ENCODE measurements at regions not wholly inside any gene's neighbourhood (a gene's known extent, or its start where the extent isn't known, plus 50 kb on each side); places are given as distances from the start of the nearest gene placed in this dataset.
"Not testable (repeated sequence)": the region's sequence is repeated elsewhere in the genome, so short reads cannot be mapped to it uniquely, and the experiment has no call there.

DNA sequence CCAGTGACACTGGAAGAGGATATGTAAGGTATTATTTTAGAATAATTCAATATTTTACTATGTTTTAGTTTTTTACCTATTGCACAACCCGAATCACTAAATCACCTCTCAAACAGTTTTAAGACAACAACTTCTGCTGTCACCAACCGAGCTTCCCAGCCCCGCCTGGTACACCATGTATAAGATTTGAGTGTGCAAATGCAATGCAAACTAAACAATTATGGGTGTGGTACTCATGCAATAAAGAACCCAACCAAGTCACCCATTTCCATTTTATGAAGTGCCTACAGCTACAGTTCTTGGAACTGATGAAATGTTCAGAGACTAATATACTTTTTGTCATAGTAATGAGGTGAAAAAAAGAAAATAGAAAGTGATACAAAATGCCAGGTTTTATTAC lies 256.2 kb downstream of the TAFA4 start:
- DNase-seq (ENCODE audit: low read depth in 1 of 2, low spot score in 1 of 2): no peak

DNA sequence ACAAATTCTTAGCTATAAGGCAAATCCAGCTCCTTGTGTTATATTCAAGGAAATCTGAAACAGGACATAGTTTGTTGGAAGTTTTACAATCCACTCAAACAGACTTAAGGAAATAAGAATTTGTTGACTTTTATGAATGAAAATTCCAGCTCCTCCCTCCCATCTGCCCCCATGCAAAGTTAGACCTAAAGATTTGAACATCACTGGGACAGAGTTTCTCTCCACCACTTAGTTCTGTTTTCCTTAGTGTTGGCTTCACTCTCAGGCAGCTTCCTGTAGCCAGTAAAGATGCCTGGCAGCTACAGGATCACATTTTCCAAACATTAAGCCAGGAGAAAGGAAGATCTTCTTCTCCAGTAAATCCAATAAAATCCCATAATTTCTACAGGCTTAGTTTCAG lies 265.0 kb downstream of the TAFA4 start:
- DNase-seq (ENCODE audit: low read depth in 1 of 2, low spot score in 1 of 2): no peak

DNA sequence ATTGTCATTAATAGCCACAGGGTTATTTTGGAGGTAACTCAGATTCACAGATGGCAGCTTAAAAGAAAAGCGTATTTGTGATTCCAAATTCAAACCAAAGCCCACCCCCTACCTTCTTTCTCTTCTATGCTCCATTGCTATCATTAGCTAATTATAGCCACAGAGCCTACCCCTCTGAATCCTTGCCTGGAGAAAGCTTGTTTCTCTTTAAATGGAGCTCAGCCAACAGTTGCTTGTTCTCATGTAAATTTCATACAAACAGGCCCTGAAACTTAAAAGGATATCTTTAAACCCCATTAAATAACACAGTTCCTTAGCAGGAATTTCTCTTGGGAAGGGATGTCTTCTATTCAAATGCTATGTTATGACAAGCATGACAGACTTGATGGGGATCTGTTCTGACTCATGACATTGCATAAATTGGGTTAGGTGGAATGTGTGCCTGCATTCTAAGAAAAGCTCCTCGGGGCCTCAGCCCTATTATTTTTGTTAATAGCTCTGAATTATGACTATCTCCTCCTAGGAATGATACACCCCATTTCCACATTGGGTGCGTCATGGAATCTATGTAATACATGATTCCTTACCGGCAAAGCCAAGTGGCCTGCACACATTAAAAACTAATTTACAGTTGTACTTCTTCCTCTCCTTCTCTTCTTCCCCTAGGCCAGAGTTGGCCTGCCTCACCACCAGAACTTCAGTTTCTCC lies 265.8 kb downstream of the TAFA4 start:
- no peak for DNase-seq (ENCODE audit: low read depth in 1 of 2, low spot score in 1 of 2)

DNA sequence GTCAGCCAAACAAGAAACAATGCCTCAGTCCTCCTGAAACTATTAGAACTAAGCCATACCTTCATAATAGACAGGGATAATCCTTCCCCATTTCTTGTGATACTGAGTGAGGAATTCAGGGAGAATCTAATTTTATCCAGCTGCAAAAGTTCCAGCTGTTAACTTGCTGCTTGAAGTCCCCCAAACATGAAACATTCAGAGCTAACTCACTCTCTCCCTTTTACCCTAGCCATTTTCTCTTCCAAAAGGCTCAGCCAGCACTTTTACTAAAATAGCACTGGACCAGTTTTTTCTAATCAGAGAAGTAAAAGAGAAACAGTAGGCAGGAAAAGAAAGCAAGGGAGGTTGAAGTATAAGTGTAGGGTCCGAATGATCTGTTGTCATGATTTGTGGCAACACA lies 268.1 kb downstream of the TAFA4 start:
- DNase-seq (ENCODE audit: low read depth in 1 of 2, low spot score in 1 of 2): no peak

DNA sequence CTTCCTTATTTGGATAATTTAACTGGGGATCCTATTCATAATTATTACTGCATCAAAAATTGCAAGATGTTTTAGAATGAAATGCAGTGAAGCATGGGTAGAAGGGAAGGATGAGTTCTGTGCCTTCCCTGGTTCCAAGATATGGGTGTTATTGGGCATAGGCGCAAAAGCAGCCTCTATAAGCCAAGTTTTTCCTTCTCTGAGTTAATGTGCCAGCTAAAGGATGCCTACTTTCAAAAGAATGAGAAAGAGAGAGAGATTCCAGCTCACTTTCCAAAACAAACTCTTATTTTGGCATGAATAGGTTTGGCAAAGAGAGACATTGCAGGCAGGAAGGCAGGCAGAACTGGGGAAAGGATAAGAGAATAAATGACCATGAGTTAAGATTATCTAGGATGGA lies 270.2 kb downstream of the TAFA4 start:
- no peak for DNase-seq (ENCODE audit: low read depth in 1 of 2, low spot score in 1 of 2)

DNA sequence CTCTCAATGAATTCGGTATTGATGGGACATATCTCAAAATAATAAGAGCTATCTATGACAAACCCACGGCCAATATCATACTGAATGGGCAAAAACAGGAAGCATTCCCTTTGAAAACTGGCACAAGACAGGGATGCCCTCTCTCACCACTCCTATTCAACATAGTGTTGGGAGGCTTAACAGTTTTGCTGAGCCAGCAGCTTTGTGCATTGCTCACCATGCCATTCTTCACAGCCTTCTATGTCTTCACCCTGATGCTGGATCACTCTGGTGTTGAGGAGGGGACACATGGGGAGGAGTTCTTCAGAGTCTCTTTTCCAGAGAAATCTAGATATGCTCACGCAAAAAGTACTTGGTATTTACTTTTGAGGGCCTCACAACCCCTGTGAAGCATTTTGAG lies 281.7 kb downstream of the TAFA4 start:
- not testable (repeated sequence) for DNase-seq (ENCODE audit: low read depth in 1 of 2, low spot score in 1 of 2)

DNA sequence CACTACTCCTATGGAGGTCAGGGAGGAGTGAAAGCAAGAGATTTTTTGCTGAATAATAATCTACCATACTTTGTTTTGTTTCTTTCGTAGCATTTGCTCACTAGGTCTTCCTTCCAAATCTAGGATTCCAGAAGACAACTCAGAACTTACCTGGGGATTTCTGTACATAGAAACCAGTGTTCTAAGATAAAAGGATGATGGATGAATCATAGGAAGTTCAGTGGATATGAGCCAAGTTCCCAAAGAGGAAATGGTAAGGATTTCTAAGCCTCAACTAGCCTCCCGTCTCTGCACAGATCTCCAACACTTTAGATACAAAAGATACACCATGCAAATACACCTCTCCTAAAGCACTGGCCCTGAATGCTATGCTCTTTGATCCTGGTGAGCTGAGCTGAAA lies 283.9 kb downstream of the TAFA4 start:
- DNase-seq (ENCODE audit: low read depth in 1 of 2, low spot score in 1 of 2): no peak

DNA sequence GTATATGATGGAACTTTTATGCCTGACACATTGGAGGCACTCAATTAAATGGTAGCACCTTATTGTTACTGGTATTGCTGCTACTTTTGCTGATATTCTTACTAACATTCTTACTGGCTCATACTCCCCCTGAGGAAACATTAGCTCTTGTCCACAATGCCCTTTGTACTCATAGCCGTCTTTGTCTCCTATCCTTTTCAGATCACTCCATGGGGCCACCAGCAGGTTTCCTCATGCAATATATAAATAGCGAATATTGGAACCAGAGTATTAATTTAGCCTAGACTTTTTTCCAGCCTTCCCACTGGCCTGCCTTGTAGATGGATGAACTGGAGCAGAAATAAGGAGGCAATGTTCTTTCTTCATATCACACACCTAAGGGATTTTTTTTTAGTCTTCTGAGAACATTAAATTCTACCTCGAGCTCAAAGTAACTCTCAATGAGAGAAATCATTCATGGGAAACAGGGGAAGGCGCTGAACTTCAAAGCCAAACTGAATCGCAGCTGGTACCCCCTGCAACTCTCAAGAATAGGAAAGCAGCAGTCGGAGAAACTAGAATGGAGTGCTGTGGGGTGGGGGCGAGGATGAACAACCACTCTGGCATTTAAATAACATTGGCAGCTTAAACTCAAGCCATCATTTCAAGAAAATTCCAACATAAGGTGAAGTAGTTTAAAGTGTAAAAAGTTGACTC lies 300.3 kb downstream of the TAFA4 start:
- DNase-seq (ENCODE audit: low read depth in 1 of 2, low spot score in 1 of 2): no peak

DNA sequence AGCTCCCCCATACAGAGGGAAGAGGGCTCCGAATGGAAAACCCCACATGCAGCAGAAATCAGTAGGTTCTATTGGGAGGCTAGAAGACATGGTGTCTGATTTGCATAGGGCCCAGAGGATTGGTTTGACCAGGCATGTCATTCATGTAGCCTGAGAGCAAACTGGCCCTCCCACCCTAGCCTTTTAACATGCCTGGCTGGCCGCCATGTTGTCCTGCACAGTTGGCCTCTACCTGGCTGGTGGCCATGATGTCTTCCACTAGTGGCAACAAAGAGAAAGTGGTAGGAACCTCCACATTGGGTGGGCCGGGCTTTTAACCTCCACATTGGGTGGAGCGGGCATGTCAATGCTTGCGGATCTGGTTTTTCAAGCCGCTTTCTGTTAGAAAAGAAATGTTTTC lies 312.1 kb downstream of the TAFA4 start:
- no peak for DNase-seq (ENCODE audit: low read depth in 1 of 2, low spot score in 1 of 2)

DNA sequence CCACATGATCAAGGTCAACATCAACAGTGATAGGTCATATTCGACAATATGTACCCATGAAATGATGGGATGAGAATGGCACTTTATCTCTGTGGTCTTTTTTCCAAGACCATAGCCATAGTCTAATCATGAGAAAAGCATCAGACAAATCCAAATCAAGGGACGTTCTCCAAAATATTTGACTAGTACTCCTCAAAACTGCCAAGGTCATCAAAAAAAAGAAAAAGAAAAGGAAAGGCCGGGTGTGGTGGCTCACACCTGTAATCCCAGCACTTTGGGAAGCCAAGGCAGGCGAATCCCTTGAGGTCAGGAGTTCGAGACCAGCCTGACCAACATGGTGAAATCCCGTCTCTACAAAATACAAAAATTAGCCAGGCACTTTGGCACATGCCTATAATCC lies 318.3 kb downstream of the TAFA4 start:
- no peak for DNase-seq (ENCODE audit: low read depth in 1 of 2, low spot score in 1 of 2)

DNA sequence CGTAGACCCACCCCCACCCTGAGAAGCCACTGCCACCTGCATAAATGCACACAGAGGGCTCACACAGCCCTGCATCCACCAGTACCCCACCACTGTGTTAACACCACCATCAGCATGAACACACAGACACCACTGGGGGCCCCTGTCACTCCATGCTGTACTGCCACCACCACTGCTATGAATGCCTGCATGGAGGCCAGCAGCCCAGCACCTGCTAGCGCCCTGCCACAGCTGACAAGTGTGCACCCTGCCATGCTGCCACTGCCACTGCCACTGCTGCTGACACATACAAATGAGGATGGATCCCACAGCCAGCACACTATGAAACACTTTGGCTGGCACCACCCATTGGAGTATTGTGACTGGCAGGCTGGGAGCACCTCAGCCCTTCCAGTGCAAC lies 361.0 kb downstream of the TAFA4 start:
- DNase-seq (ENCODE audit: low read depth in 1 of 2, low spot score in 1 of 2): no peak

DNA sequence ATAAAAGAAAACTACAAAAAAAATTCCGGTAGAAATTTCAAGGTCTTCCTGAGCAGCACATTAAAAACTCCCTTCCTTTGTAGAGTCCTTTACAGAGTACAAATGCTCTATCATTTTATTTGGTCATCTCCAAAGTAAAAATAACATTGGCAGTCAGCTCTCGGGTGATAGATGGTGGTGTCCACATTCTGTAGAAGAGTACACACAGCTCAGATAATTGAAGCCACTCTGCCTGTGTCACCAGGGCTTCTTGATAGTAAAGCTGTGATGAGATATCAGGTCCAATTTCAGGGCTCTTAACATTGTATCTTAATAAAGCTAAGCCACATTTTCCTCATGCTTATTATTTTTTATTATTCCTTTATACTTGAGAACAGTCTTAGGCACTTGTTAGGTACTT lies 371.6 kb downstream of the TAFA4 start:
- DNase-seq (ENCODE audit: low read depth in 1 of 2, low spot score in 1 of 2): no peak

DNA sequence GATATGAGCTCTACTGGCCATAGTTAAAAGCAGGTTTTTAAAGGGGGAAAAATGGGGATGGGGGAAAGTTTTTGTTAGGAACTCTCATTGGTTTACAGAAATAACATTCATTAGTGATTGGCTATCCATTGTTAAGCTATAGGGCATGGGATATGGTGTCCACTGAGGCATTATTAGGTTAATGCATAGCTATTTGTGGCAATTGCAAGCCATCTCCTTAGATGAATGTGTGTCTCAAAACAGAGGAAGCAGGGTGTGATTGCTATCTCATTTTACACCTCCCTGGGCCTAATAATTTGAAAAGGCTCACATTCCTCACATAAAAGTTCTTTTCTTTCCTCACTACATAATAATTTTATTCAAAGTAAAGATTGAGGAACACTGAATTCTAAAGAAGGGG lies 396.6 kb downstream of the TAFA4 start:
- no peak for DNase-seq (ENCODE audit: low read depth in 1 of 2, low spot score in 1 of 2)

DNA sequence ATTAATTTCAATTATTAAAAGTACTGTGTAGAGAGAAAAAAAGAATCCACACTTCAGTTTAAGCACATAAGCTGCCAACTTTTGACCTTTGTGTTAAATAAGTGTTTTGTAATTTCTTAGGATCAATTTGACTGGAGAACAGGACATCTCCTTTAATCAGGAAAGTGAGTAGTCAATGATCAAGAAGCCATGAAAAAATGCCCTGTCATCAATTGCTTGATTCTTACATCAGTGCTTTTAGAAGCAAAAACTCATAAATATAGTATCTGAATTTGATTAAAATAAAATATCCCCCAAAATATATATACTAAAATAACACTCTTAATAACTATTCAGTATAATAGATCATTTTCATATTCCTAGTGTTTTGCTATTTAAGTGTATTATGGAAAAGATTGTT lies 409.0 kb downstream of the TAFA4 start:
- no peak for DNase-seq (ENCODE audit: low read depth in 1 of 2, low spot score in 1 of 2)

DNA sequence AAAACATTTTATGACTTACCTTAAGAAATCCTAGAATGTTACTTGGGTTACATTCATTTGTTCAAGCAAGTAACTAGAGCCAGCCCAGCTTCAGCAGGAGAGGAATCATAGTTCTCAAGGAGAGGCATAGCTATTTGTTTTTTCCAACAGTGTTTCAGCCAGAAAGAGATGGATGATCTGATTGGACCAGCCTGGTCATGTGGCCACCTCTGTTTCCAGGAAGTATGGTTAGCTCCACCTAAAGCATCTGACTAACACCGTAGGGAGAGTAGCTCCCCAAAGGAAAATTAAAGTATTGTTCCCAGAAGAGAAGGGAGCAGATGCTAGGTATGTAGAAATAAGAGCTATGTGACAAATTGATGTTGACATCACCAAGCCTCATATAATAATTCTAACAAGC lies 417.1 kb downstream of the TAFA4 start:
- no peak for DNase-seq (ENCODE audit: low read depth in 1 of 2, low spot score in 1 of 2)

DNA sequence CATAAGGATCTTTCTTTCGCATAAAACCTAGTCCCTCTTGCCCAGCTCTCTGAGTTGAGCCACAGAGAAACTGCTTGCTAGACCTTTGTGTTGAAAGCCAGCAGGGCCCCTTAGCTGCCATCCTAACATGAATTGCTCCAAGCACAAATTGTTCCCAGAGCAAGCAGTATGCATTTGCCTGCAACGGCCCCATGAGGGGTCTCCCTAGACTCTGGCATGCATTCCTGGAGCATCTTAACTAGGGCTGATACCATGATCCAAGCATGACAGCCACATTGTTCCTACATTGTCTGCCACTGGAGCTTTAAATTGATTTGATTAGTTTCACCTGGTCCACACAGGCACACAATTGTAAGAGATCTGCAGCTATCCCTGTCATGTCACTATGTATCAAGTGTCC lies 428.1 kb downstream of the TAFA4 start:
- no peak for DNase-seq (ENCODE audit: low read depth in 1 of 2, low spot score in 1 of 2)

DNA sequence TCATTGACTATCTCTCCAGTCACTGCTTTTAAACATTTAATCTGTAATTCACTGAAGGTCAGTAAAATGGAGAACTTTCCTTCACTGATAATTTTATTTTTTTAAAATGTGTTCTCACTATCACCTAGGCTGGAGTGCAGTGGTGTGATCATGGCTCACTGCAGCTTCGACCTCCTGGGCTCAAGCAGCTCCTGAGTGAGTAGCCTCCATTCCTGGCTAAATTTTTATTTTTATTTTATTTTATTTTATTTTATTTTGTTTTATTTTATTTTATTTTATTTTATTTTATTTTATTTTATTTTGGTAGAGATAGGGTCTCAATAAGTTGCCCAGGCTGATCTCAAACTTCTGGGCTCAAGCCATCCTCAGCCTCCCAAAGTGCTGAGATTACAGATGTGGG lies 446.5 kb downstream of the TAFA4 start:
- DNase-seq (ENCODE audit: low read depth in 1 of 2, low spot score in 1 of 2): not testable (repeated sequence)

DNA sequence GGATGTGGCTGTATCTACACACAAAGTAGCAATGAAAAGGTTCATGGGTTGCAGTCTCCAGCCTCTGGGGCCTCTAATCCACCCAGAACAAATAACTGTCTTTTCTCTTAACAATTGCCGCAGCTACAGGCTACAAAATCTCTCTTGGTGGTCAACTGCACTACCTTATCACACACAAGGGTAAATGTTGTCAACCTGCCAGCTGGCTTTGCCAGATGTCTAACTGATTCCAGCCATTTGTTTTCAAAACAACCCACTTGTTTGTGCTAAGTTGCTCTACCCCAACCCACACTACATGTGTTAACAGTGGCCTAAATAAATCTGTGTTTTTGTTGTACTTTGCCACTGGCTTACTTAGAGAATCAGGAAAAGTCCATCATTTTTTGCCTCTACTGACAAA lies 447.3 kb downstream of the TAFA4 start:
- no peak for DNase-seq (ENCODE audit: low read depth in 1 of 2, low spot score in 1 of 2)

DNA sequence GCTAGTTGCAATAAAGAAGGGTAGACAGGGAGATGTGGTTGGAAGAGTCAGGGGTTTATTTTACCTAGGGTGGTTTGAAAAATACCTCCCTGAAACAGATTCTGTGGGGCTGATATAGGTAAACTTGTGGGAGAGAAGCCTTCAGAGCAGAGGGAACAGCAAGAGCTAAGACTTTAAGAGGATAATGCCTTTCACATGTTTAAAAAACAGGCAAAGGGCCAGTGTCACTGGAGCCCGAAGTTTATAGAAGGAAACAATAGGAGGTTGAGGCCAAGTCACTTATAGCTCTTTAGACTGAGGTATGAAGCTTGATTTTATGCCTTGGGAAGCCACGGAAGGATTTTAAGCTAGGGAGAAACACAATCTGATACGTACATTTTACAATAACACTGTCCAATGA lies 448.7 kb downstream of the TAFA4 start:
- no peak for DNase-seq (ENCODE audit: low read depth in 1 of 2, low spot score in 1 of 2)

DNA sequence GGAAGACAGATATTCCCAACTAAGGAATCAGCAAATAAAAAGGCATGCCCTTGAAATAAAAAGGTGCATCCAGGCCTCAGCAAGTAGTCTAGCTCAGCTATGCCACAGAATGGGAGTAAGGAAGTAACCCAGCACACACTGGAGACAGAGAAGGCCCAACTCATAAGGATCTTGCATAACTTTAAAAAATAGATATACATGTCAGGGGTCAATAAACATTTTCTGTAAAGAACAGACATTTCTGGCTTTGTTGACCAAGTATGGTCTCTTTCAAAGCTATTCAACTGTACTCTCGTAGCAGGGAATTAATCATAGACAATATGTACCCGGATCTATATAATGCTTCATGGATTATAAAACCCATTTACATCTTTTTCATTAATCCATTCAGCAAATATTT lies 449.3 kb downstream of the TAFA4 start:
- DNase-seq (ENCODE audit: low read depth in 1 of 2, low spot score in 1 of 2): no peak

DNA sequence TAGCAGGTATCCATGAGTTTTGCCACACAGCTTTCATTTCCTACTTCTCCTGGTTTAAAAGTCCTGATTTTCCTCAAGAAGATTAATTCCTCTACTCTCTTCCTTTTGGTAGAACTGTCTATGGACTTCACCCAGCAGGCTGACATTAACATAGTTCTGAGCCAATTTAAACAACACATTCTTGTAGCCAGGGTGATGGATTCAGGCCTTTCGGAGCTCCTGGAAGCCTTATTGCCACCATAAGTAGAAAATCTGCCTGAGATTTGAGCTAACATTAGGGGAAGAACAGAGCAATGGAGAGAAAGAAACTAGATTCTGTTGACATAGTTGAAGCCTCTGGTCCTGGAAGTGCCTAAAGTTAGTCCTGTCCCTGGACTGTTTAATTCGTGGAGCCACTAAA lies 449.8 kb downstream of the TAFA4 start:
- no peak for DNase-seq (ENCODE audit: low read depth in 1 of 2, low spot score in 1 of 2)

DNA sequence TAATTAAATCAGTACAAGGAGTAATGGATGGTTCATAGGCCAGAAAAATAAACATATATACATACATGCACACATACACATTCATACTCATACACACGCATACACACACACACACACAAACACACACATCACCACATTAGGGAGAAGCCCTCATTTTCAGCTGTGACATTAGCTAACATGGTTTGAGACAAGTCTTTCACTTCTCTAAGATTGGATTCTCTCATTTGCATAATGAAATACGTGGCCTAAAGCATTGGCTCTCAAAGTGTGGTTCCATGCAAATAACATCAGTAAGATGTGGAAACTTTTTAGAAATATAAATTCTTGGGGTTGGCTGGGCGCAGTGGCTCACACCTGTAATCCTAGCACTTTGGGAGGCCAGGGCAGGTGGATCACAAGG lies 452.6 kb downstream of the TAFA4 start:
- DNase-seq (ENCODE audit: low read depth in 1 of 2, low spot score in 1 of 2): no peak

DNA sequence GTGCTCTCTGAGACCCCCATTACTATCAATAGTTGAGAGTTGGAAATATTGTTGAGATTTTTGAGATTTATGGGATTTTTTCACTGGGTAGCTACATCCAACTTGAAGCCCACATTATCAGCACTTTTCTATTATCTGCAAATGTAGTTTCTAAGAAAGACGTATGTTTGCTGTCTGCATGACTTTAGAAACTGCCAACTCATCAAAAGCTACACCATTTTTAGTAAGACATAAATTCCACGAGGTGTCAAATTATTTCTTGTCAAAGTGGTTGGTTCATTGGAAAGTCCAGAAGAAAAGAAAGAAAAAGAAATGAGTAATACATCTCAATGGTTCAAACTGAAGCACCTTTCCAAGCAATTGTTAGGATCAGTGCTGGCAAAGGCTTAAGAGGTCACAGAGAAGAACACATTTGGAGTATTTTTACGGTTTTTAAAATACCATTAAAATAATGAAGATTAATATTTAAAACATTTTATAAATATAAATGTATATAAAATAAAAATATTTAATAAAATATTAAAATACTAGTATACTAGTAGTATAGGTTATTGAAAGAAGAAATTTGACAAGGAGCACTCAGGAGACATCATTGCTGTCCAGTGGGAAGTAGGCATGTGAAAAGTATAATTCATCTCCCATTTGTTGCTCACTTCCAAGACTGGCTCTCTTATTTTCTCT lies 463.5 kb downstream of the TAFA4 start:
- DNase-seq (ENCODE audit: low read depth in 1 of 2, low spot score in 1 of 2): no peak

All from stimulated activated CD4-positive, alpha-beta T cell treated with anti-CD3 and anti-CD28 coated beads, Interleukin-15, amount 100 ng/mL, for 1 hour (primary cell).